KMS-11 (cell line): ENCODE measurements at regions not wholly inside any gene's neighbourhood (a gene's known extent, or its start where the extent isn't known, plus 50 kb on each side); places are given as distances from the start of the nearest gene placed in this dataset.
"Not testable (repeated sequence)": the region's sequence is repeated elsewhere in the genome, so short reads cannot be mapped to it uniquely, and the experiment has no call there.

Experiments
- H2AFZ ChIP-seq: fragments of 200-600 bp; sonication (generic); 2 replicates; pipeline ENCODE4 v1.6.1; 2016; ENCODE audit warnings: antibody characterized with exemption, mixed run types, low read depth
- H3K27ac ChIP-seq: fragments of 200-600 bp; sonication (generic); 2 replicates; pipeline ENCODE4 v1.6.1; 2016; ENCODE audit warnings: mild to moderate bottlenecking, mixed run types
- H3K27me3 ChIP-seq: fragments of 200-600 bp; sonication (generic); 2 replicates; pipeline ENCODE4 v1.6.1; 2017; ENCODE audit warnings: mild to moderate bottlenecking, low read depth, mixed run types, moderate library complexity; ENCODE audit not compliant: insufficient read depth
- H3K36me3 ChIP-seq: fragments of 200-600 bp; sonication (generic); 2 replicates; pipeline ENCODE4 v1.6.1; 2017; ENCODE audit warnings: mild to moderate bottlenecking, mixed run types; ENCODE audit not compliant: insufficient read depth
- H3K4me1 ChIP-seq: fragments of 200-600 bp; sonication (generic); 2 replicates; pipeline ENCODE4 v1.6.1; 2016; ENCODE audit warnings: mild to moderate bottlenecking, low read depth, mixed run types; ENCODE audit not compliant: poor library complexity, severe bottlenecking
- H3K4me2 ChIP-seq: fragments of 200-600 bp; sonication (generic); 2 replicates; pipeline ENCODE4 v1.7.0; 2016; ENCODE audit warnings: mild to moderate bottlenecking, mixed run types
- H3K4me3 ChIP-seq: fragments of 200-600 bp; sonication (generic); IDR thresholded peaks from 2 replicates; pipeline ENCODE4 v1.6.1; 2017; ENCODE audit warnings: low read depth, low read length, mixed read lengths; ENCODE audit not compliant: insufficient read depth
- H3K79me2 ChIP-seq: fragments of 200-600 bp; sonication (generic); 2 replicates; pipeline ENCODE4 v1.6.1; 2016; ENCODE audit warnings: low read depth, mixed run types; ENCODE audit not compliant: insufficient read depth
- H3K9ac ChIP-seq: fragments of 200-600 bp; sonication (generic); 2 replicates; pipeline ENCODE4 v1.6.1; 2016; ENCODE audit warnings: mild to moderate bottlenecking, mixed run types
- H4K20me1 ChIP-seq: fragments of 200-600 bp; sonication (generic); 2 replicates; pipeline ENCODE4 v1.6.1; 2016; ENCODE audit warnings: mild to moderate bottlenecking, mixed run types; ENCODE audit not compliant: insufficient read depth
- TF ChIP-seq, protein P1 (sequence below): fragments of 200-600 bp; sonication (generic); conservative IDR thresholded peaks from 2 replicates; pipeline ENCODE4 v1.6.1; 2017; ENCODE audit warnings: low read depth, mild to moderate bottlenecking, antibody characterized with exemption, low read length, moderate library complexity, mixed read lengths

DNA sequence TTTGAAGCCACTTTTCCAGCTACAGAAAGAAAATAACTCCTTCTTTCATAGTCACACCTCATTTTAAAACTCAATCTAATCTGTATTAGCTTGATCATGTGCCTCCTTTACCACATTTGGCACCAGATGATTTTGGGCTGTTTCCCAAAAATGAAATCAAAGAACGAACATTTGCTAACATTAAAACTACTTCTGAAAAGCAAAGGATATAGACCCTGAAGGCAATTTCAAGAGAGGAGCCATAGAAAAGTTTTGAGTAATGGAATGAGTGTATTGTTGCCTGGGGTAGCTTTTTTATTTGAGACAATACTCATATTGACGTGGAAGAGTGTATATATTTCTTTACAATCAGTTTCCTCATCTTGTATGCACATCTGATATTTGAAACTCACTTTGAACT lies 152.8 kb upstream of the TBL1XR1 start:
- TF ChIP-seq, protein P1, sequence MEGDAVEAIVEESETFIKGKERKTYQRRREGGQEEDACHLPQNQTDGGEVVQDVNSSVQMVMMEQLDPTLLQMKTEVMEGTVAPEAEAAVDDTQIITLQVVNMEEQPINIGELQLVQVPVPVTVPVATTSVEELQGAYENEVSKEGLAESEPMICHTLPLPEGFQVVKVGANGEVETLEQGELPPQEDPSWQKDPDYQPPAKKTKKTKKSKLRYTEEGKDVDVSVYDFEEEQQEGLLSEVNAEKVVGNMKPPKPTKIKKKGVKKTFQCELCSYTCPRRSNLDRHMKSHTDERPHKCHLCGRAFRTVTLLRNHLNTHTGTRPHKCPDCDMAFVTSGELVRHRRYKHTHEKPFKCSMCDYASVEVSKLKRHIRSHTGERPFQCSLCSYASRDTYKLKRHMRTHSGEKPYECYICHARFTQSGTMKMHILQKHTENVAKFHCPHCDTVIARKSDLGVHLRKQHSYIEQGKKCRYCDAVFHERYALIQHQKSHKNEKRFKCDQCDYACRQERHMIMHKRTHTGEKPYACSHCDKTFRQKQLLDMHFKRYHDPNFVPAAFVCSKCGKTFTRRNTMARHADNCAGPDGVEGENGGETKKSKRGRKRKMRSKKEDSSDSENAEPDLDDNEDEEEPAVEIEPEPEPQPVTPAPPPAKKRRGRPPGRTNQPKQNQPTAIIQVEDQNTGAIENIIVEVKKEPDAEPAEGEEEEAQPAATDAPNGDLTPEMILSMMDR, result no peak
- no peaks in the 10 kb centered on the region for H3K79me2 ChIP-seq
- no peaks in the 10 kb centered on the region for H3K36me3 ChIP-seq
- H2AFZ ChIP-seq, result no peak overlapping the region
- no peak overlapping the region for H3K4me3 ChIP-seq
- H3K9ac ChIP-seq, result no peak overlapping the region
- H3K4me1 ChIP-seq, result peaks cover 19% of the 10 kb centered on the region
- no peaks in the 10 kb centered on the region for H4K20me1 ChIP-seq
- H3K27me3 ChIP-seq, result no peaks in the 10 kb centered on the region
- no peak overlapping the region for H3K4me2 ChIP-seq
- no peak overlapping the region for H3K27ac ChIP-seq

DNA sequence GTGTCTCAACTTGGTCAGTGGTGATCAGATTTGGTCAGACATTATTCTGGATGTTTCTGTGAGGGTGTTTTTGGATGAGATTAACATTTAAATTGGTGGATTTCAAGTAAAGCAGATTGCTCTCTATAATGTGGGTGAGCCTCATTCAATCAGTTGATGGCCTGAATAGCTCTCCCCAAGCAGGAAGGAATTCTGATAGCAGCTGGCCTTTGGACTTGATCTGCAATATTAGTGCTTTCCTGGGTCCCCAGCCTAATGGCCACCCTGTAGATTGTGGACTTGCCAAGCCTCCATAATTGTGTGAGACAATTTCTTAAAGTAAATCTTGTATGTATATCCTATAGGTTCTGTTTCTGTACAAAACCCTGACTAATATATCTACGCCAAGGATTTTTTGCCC lies 153.9 kb upstream of the TBL1XR1 start:
- no peak overlapping the region for H3K27ac ChIP-seq
- H3K36me3 ChIP-seq, result no peaks in the 10 kb centered on the region
- H3K27me3 ChIP-seq, result no peaks in the 10 kb centered on the region
- TF ChIP-seq, protein P1, result no peak
- no peaks in the 10 kb centered on the region for H3K79me2 ChIP-seq
- no peak overlapping the region for H3K4me2 ChIP-seq
- H3K4me3 ChIP-seq, result no peak overlapping the region
- H2AFZ ChIP-seq, result no peak overlapping the region
- peaks cover 19% of the 10 kb centered on the region for H3K4me1 ChIP-seq
- H4K20me1 ChIP-seq, result no peaks in the 10 kb centered on the region
- H3K9ac ChIP-seq, result no peak overlapping the region

DNA sequence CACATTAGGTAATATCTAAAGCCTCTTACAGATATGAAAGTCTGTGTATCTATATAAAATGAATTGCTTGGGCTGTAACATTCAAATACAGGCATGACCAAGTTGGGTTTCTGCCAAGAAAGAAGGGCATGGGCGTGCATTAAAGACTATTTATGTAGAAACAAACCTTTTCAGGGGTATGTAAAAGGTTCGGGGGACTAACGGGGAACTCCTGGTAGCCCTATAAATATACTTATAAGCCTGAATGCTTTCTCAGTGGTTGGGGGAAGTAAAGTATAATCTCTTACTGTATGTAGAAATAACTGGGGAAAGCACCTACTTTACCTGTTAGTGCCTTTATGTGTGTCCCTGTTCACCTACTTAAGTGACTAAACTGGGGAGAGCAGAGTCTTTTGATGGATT lies 154.5 kb upstream of the TBL1XR1 start:
- Histone ChIP-seq H2AFZ (no peak overlapping the region), H3K36me3 (no peaks in the 10 kb centered on the region), H3K4me1 (peaks cover 25% of the 10 kb centered on the region), H4K20me1 (no peaks in the 10 kb centered on the region), H3K27me3 (no peaks in the 10 kb centered on the region), H3K79me2 (no peaks in the 10 kb centered on the region), H3K4me2 (no peak overlapping the region), H3K9ac (no peak overlapping the region), H3K27ac (no peak overlapping the region), H3K4me3 (no peak overlapping the region)
- TF ChIP-seq, protein P1, result no peak

DNA sequence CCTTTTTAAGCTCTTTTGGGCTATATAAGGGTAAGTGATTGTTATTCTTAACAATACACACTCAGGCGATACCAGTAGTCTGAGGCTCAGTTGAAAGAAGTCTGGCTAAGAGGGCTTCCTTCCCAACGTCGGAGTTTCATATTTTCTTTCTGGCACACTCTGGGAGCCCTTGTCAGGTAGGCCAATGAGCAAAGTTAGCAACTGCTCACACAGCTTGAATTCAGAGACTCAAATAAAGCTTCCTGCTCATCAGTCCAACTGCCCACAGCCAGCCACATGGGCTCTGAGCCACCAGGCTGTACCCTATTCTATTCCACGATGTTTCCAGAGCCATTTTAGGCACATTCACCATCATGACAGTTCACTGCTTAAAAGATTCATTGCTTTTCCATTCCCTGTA lies 155.1 kb upstream of the TBL1XR1 start:
- Histone ChIP-seq H3K36me3 (no peaks in the 10 kb centered on the region), H3K4me1 (peaks cover 32% of the 10 kb centered on the region), H3K9ac (no peak overlapping the region), H3K27ac (no peak overlapping the region), H3K79me2 (no peaks in the 10 kb centered on the region), H3K4me3 (no peak overlapping the region), H4K20me1 (no peaks in the 10 kb centered on the region), H2AFZ (no peak overlapping the region), H3K4me2 (no peak overlapping the region), H3K27me3 (no peaks in the 10 kb centered on the region)
- TF ChIP-seq, protein P1, result no peak

DNA sequence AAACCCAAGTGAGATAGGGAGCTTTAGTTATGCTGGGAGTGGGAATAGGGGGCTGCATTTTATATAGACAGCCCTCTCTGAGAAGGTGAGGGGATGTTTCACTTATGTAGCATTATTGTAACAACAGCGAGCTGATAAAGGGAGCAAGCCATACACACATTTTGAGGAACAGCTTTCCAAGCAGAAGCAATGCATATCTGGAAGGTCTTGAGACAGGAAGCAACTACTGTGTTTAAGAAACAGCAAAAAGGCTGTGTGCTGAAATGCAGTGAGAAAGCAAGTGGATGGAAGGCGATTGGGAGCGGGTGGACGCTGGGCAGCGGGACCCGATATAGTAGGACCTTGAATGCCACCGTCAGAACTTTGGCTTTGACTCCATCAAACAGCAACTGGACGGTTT lies 155.9 kb upstream of the TBL1XR1 start:
- no peaks in the 10 kb centered on the region for H3K79me2 ChIP-seq
- no peak overlapping the region for H3K4me3 ChIP-seq
- H3K27me3 ChIP-seq, result no peaks in the 10 kb centered on the region
- no peaks in the 10 kb centered on the region for H4K20me1 ChIP-seq
- no peak overlapping the region for H2AFZ ChIP-seq
- no peaks in the 10 kb centered on the region for H3K36me3 ChIP-seq
- H3K4me1 ChIP-seq, result peaks cover 35% of the 10 kb centered on the region
- H3K4me2 ChIP-seq, result no peak overlapping the region
- H3K27ac ChIP-seq, result no peak overlapping the region
- no peak overlapping the region for H3K9ac ChIP-seq
- TF ChIP-seq, protein P1, result no peak

DNA sequence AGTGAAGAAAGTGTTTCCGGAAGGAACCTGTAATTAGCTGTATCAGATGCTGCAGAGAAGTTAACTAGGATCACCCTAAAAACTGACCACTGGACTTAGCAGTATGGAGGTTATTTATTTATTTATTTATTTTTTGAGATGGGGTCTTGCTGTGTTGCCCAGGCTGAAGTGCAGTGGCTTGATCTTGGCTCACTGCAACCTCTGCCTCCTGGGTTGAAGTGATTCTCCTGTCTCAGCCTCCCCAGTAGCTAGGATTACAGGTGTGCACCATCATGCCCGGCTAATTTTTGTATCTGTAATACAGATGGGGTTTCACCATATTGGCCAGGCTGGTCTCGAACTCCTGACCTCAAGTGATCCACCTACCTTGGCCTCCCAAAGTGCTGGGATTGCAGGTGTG lies 156.6 kb upstream of the TBL1XR1 start:
- H3K27ac ChIP-seq, H2AFZ ChIP-seq, H4K20me1 ChIP-seq, H3K4me3 ChIP-seq, H3K9ac ChIP-seq, H3K36me3 ChIP-seq, H3K27me3 ChIP-seq, H3K79me2 ChIP-seq, H3K4me2 ChIP-seq: not testable (repeated sequence)
- H3K4me1 ChIP-seq, result peaks cover 37% of the 10 kb centered on the region
